HUES6 (cell line): ENCODE measurements at regions not wholly inside any gene's neighbourhood (a gene's known extent, or its start where the extent isn't known, plus 50 kb on each side); places are given as distances from the start of the nearest gene placed in this dataset.
"Not testable (repeated sequence)": the region's sequence is repeated elsewhere in the genome, so short reads cannot be mapped to it uniquely, and the experiment has no call there.

Source experiments
- H3K27ac ChIP-seq: 2 replicates; pipeline ENCODE4 v1.7.0; 2013; ENCODE audit warnings: low read depth, mild to moderate bottlenecking, low read length, inconsistent platforms
- H3K27me3 ChIP-seq: 2 replicates; pipeline ENCODE4 v1.6.1; 2013; ENCODE audit warnings: low read length; ENCODE audit not compliant: control insufficient read depth, insufficient read depth
- H3K36me3 ChIP-seq: 2 replicates; pipeline ENCODE4 v1.6.1; 2013; ENCODE audit warnings: low read length; ENCODE audit not compliant: control insufficient read depth, insufficient read depth
- H3K4me1 ChIP-seq: 2 replicates; pipeline ENCODE4 v1.6.1; 2013; ENCODE audit warnings: low read length; ENCODE audit not compliant: control insufficient read depth, insufficient read depth
- H3K4me3 ChIP-seq: 2 replicates; pipeline ENCODE4 v1.5.1; 2013; ENCODE audit warnings: low read depth, low read length
- H3K9ac ChIP-seq: one replicate; pipeline ENCODE4 v1.6.1; 2013; ENCODE audit warnings: mild to moderate bottlenecking, low read length
- H3K9me3 ChIP-seq: 2 replicates; pipeline ENCODE4 v1.6.1; 2013; ENCODE audit warnings: low read depth, low read length; ENCODE audit not compliant: control insufficient read depth, insufficient read depth

GRCh38 chr4:82301390-82301789 is 72.4 kb downstream of the HNRNPD start:
- H3K27ac ChIP-seq, H3K4me1 ChIP-seq, H3K36me3 ChIP-seq, H3K9ac ChIP-seq, H3K27me3 ChIP-seq, H3K9me3 ChIP-seq, H3K4me3 ChIP-seq: not testable (repeated sequence)

- H3K4me1 ChIP-seq, result no peaks in the 10 kb centered on the region
- H3K9ac ChIP-seq, result no peak overlapping the region
- no peaks in the 10 kb centered on the region for H3K27me3 ChIP-seq
- no peak overlapping the region for H3K27ac ChIP-seq
- H3K9me3 ChIP-seq, result no peaks in the 10 kb centered on the region
- H3K36me3 ChIP-seq, result no peaks in the 10 kb centered on the region
- no peak overlapping the region for H3K4me3 ChIP-seq
Measured at GRCh38 chr4:82293304-82293703, 80.5 kb downstream of the HNRNPD start.

GRCh38 chr4:82287720-82288119 is 86.1 kb downstream of the HNRNPD start:
- Histone ChIP-seq H3K27ac (no peak overlapping the region), H3K9ac (no peak overlapping the region), H3K36me3 (no peaks in the 10 kb centered on the region), H3K4me1 (no peaks in the 10 kb centered on the region; the same call in 1 of the 2 replicates), H3K9me3 (no peaks in the 10 kb centered on the region), H3K4me3 (no peak overlapping the region), H3K27me3 (peaks cover 5% of the 10 kb centered on the region; the same call in 1 of the 2 replicates)

DNA sequence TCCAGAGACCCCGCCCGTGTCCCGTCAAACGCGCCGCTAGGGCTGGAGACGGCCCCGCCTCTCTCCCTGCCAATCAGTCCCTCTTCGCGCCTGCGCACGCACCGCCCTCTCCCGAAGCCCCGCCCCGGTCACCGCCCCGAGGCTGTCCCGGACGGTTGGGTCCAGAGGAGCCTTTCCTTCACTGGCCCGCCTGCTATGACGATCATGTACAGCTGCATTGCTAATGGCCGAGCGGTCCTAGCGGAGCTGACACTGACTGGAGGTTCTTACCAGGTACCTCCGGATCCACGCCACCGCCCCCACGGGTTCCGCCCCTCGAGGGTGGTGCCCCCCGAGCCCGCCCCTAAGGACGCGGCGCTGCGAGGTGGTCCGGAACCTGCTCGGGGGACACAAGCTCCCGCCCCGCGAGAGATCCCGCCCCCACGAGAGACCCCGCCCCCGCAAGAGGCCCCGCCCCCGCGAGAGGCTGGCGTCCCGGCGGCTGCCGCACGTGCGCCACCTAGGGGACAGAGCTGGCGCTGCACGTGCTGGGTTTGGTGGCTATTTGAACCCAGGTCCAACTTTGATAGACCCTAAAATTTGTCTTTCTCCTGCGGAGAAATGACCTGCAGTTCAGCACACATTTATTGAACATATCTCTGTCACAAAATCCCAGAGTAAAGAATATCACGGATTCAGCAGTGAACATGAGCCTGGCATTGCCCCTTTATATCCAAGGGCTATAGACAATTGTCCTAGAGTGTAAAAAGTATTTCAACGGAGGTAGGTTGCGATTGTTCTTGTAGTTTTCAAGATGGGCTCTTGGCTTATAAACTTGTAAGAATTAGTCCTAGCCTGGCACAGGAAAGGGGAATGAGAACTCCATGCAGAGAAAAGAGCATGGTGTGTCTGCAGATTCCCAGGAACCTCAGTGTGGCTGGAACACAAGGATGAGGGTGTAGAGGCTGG is 88.7 kb downstream of the HNRNPD start:
- Histone ChIP-seq H3K27ac (no peak overlapping the region), H3K27me3 (peaks cover 8% of the 10 kb centered on the region; the same call in 1 of the 2 replicates), H3K9me3 (no peaks in the 10 kb centered on the region), H3K4me1 (no peaks in the 10 kb centered on the region; the same call in 1 of the 2 replicates), H3K36me3 (no peaks in the 10 kb centered on the region), H3K9ac (peak overlapping the region; percentile 15), H3K4me3 (peak overlapping the region; percentile 64)

- no peak overlapping the region for H3K27ac ChIP-seq
- H3K36me3 ChIP-seq, result no peaks in the 10 kb centered on the region
- peak overlapping the region; percentile 64 for H3K4me3 ChIP-seq
- H3K9ac ChIP-seq, result no peak overlapping the region
- peaks cover 8% of the 10 kb centered on the region; the same call in 1 of the 2 replicates for H3K27me3 ChIP-seq
- no peaks in the 10 kb centered on the region for H3K9me3 ChIP-seq
- H3K4me1 ChIP-seq, result no peaks in the 10 kb centered on the region; the same call in 1 of the 2 replicates
Measured at GRCh38 chr4:82284475-82284857, 89.3 kb downstream of the HNRNPD start.

- H3K9ac ChIP-seq, result no peak overlapping the region
- H3K9me3 ChIP-seq, result no peaks in the 10 kb centered on the region
Measured at GRCh38 chr4:82282875-82283274, 90.9 kb downstream of the HNRNPD start.

GRCh38 chr4:82279550-82279949 is 94.2 kb downstream of the HNRNPD start:
- H3K27ac ChIP-seq, H3K4me1 ChIP-seq, H3K9me3 ChIP-seq, H3K9ac ChIP-seq, H3K36me3 ChIP-seq, H3K4me3 ChIP-seq, H3K27me3 ChIP-seq: not testable (repeated sequence)

More at GRCh38 chr4:82282875-82283274, 90.9 kb downstream of the HNRNPD start:
- no peaks in the 10 kb centered on the region; the same call in 1 of the 2 replicates for H3K4me1 ChIP-seq
- H3K4me3 ChIP-seq, result no peak overlapping the region
- H3K27ac ChIP-seq, result no peak overlapping the region
- H3K27me3 ChIP-seq, result peaks cover 8% of the 10 kb centered on the region; the same call in 1 of the 2 replicates
- H3K36me3 ChIP-seq, result no peaks in the 10 kb centered on the region

DNA sequence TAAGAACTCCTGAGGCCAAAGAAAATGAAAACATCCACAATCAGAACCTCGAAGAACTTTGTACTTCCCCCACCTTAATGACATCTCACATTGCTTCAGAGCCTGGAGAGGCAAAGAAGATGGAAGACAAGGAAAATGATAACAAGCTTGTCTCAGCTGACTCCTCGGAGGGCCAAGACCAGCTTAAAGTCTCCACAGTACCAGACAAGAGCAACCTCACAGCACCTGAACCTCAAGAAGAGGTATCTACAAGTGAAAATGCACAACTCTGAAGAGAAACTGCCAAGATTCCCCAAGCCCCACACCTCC is 97.5 kb downstream of the HNRNPD start:
- H3K4me3 ChIP-seq, result no peak overlapping the region
- H3K4me1 ChIP-seq, result peaks cover 10% of the 10 kb centered on the region
- no peak overlapping the region for H3K27ac ChIP-seq
- no peaks in the 10 kb centered on the region; the same call in 1 of the 2 replicates for H3K27me3 ChIP-seq
- no peaks in the 10 kb centered on the region for H3K36me3 ChIP-seq
- no peak overlapping the region for H3K9ac ChIP-seq
- H3K9me3 ChIP-seq, result no peaks in the 10 kb centered on the region

GRCh38 chr4:82275431-82276331 is 98.1 kb downstream of the HNRNPD start:
- peaks cover 10% of the 10 kb centered on the region for H3K4me1 ChIP-seq
- no peaks in the 10 kb centered on the region for H3K36me3 ChIP-seq
- H3K9me3 ChIP-seq, result no peaks in the 10 kb centered on the region
- no peak overlapping the region for H3K4me3 ChIP-seq
- H3K27me3 ChIP-seq, result no peaks in the 10 kb centered on the region; the same call in 1 of the 2 replicates
- no peak overlapping the region for H3K9ac ChIP-seq
- H3K27ac ChIP-seq, result no peak overlapping the region

DNA sequence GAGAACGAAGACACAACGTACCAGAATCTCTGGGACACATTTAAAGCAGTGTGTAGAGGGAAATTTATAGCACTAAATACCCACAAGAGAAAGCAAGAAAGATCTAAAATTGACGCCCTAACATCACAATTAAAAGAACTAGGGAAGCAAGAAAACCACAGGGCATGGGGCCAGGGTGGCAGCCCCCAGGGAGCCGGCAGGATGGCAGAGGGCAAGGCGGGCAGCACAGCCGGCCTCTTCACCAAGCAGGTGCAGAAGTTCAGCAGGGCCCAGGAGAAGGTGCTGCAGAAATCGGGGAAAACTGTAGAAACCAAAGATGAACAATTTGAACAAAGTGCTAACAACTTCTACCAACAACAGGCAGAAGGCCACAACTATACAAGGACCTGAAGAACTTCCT is 99.1 kb downstream of the HNRNPD start:
- peaks cover 10% of the 10 kb centered on the region for H3K4me1 ChIP-seq
- not testable (repeated sequence) for H3K4me3 ChIP-seq, H3K36me3 ChIP-seq

DNA sequence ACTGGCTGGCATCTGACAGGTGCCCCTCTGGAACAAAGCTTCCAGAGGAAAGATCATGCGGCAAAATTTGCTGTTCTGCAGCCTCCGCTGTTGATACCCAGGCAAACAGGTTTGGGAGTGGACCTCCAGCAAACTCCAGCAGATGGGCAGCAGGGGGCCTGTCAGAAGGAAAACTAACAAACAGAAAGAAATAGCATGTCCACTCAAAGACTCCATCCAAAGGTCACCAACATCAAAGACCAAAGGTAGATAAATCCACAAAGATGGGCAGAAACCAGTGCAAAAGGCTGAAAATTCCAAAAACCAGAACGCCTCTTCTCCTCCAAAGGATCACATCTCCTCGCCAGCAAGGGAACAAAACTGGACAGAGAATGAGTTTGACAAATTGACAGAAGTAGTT is 101.3 kb downstream of the HNRNPD start:
- not testable (repeated sequence) for H3K36me3 ChIP-seq, H3K27me3 ChIP-seq, H3K4me3 ChIP-seq, H3K27ac ChIP-seq, H3K9ac ChIP-seq, H3K9me3 ChIP-seq
- H3K4me1 ChIP-seq, result peaks cover 18% of the 10 kb centered on the region

More for the DNA sequence above, 99.1 kb downstream of the HNRNPD start:
- H3K9me3 ChIP-seq, H3K27ac ChIP-seq, H3K27me3 ChIP-seq, H3K9ac ChIP-seq: not testable (repeated sequence)
